HG02588 (cell line): ENCODE measurements at regions not wholly inside any gene's neighbourhood (a gene's known extent, or its start where the extent isn't known, plus 50 kb on each side); places are given as distances from the start of the nearest gene placed in this dataset.
"Not testable (repeated sequence)": the region's sequence is repeated elsewhere in the genome, so short reads cannot be mapped to it uniquely, and the experiment has no call there.

Experiments used
- ATAC-seq: cut with Tn5 transposase; IDR thresholded peaks from one replicate; pipeline ENCODE4 v1.9.1; 2021; ENCODE audit warnings: mild to moderate bottlenecking, moderate library complexity; ENCODE audit not compliant: unreplicated experiment

GRCh38 chr1:220942278-220942677 lies 63.0 kb downstream of the HLX start:
- ATAC-seq = no peak

GRCh38 chr1:220942914-220943313 lies 63.7 kb downstream of the HLX start:
- not testable (repeated sequence) for ATAC-seq

- no peak for ATAC-seq
These were observed 64.2 kb downstream of the HLX start for GRCh38 chr1:220943319-220943996.

- no peak for ATAC-seq
These were observed 71.3 kb downstream of the HLX start for GRCh38 chr1:220950576-220950975.

GRCh38 chr1:220952961-220953643 lies 73.9 kb downstream of the HLX start:
- no peak for ATAC-seq

- no peak for ATAC-seq
These were observed 75.3 kb downstream of the HLX start for GRCh38 chr1:220954321-220955075.

- ATAC-seq = no peak
These were observed 75.9 kb downstream of the HLX start for GRCh38 chr1:220955116-220955515.

- no peak for ATAC-seq
These were observed 77.4 kb downstream of the HLX start for GRCh38 chr1:220956501-220957232.

GRCh38 chr1:220957233-220957605 lies 78.0 kb downstream of the HLX start:
- ATAC-seq = no peak

- no peak for ATAC-seq
These were observed 79.0 kb downstream of the HLX start for GRCh38 chr1:220958234-220958633.

GRCh38 chr1:220962031-220962751 lies 82.9 kb downstream of the HLX start:
- no peak for ATAC-seq

GRCh38 chr1:220966041-220966440 lies 86.8 kb downstream of the HLX start:
- no peak for ATAC-seq

GRCh38 chr1:220966473-220966872 lies 87.2 kb downstream of the HLX start:
- no peak for ATAC-seq

- no peak for ATAC-seq
These were observed 87.8 kb downstream of the HLX start for GRCh38 chr1:220966881-220967611.

GRCh38 chr1:220967911-220968310 lies 88.7 kb downstream of the HLX start:
- no peak for ATAC-seq

GRCh38 chr1:220969281-220969680 lies 90.0 kb downstream of the HLX start:
- ATAC-seq = not testable (repeated sequence)

- ATAC-seq = no peak
These were observed 91.1 kb downstream of the HLX start for GRCh38 chr1:220970311-220970710.

- no peak for ATAC-seq
These were observed 92.0 kb downstream of the HLX start for GRCh38 chr1:220971221-220971620.

- no peak for ATAC-seq
These were observed 95.2 kb downstream of the HLX start for GRCh38 chr1:220974431-220974830.

GRCh38 chr1:220976390-220976789 lies 97.1 kb downstream of the HLX start:
- no peak for ATAC-seq
